ENCODE measurements at regions not wholly inside any gene's neighbourhood (a gene's known extent, or its start where the extent isn't known, plus 50 kb on each side); places are given as distances from the start of the nearest gene placed in this dataset.

- H2AFZ ChIP-seq (ENCODE audit: low read depth, low read length) = no peak overlapping the region
- no peaks in the 10 kb centered on the region for H3K9me2 ChIP-seq (ENCODE audit: insufficient read depth, low read length)
- H4K20me1 ChIP-seq (ENCODE audit: insufficient read depth) = no peaks in the 10 kb centered on the region
- H3K4me2 ChIP-seq (ENCODE audit: low read length) = no peak overlapping the region
- no peaks in the 10 kb centered on the region for H3K79me2 ChIP-seq (replicated peaks; ENCODE audit: insufficient read depth, low read length)
- H3K36me3 ChIP-seq (ENCODE audit: insufficient read depth, low read length) = no peaks in the 10 kb centered on the region
- no peak overlapping the region for H3K9ac ChIP-seq (ENCODE audit: low read length)
- H3F3A ChIP-seq (ENCODE audit: insufficient read depth, low read length, poor library complexity, severe bottlenecking) = no peaks in the 10 kb centered on the region
- no peaks in the 10 kb centered on the region for H3K27me3 ChIP-seq (ENCODE audit: insufficient read depth, low read depth, low read length)
- no peak overlapping the region for H3K4me3 ChIP-seq (ENCODE audit: low read length)
- no peaks in the 10 kb centered on the region for H3K9me3 ChIP-seq (ENCODE audit: low read length)
- TF ChIP-seq POLR2AphosphoS5 (IDR thresholded peaks at IDR 0.05) (no peak), EZH2 (IDR thresholded peaks at IDR 0.05; ENCODE audit: borderline replicate concordance, insufficient read depth, low read length, poor library complexity, severe bottlenecking) (no peak), RAD21 (conservative IDR thresholded peaks at IDR 0.05) (no peak), SMC3 (conservative IDR thresholded peaks at IDR 0.05; ENCODE audit: poor library complexity) (no peak), MXI1 (conservative IDR thresholded peaks at IDR 0.05; ENCODE audit: poor library complexity, severe bottlenecking) (no peak), REST (IDR thresholded peaks at IDR 0.05; ENCODE audit: borderline replicate concordance) (no peak), EP300 (conservative IDR thresholded peaks at IDR 0.05; ENCODE audit: poor library complexity, severe bottlenecking) (no peak), TAF1 (IDR thresholded peaks at IDR 0.05; ENCODE audit: low read depth) (no peak)
- TF ChIP-seq, protein P1, sequence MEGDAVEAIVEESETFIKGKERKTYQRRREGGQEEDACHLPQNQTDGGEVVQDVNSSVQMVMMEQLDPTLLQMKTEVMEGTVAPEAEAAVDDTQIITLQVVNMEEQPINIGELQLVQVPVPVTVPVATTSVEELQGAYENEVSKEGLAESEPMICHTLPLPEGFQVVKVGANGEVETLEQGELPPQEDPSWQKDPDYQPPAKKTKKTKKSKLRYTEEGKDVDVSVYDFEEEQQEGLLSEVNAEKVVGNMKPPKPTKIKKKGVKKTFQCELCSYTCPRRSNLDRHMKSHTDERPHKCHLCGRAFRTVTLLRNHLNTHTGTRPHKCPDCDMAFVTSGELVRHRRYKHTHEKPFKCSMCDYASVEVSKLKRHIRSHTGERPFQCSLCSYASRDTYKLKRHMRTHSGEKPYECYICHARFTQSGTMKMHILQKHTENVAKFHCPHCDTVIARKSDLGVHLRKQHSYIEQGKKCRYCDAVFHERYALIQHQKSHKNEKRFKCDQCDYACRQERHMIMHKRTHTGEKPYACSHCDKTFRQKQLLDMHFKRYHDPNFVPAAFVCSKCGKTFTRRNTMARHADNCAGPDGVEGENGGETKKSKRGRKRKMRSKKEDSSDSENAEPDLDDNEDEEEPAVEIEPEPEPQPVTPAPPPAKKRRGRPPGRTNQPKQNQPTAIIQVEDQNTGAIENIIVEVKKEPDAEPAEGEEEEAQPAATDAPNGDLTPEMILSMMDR (IDR thresholded peaks at IDR 0.05; ENCODE audit: poor library complexity, severe bottlenecking) = no peak
- H3K27ac ChIP-seq (ENCODE audit: low read length) = no peak overlapping the region
Measured at GRCh38 chr7:26492816-26493215, 201.2 kb downstream of the SNX10 start.

GRCh38 chr7:26493737-26494428 is 202.2 kb downstream of the SNX10 start:
- no peaks in the 10 kb centered on the region for H3K36me3 ChIP-seq (ENCODE audit: insufficient read depth, low read length)
- H2AFZ ChIP-seq (ENCODE audit: low read depth, low read length) = no peak overlapping the region
- no peak overlapping the region for H3K4me2 ChIP-seq (ENCODE audit: low read length)
- no peaks in the 10 kb centered on the region for H3K9me3 ChIP-seq (ENCODE audit: low read length)
- no peak for TF ChIP-seq MXI1 (conservative IDR thresholded peaks at IDR 0.05; ENCODE audit: poor library complexity, severe bottlenecking)
- TF ChIP-seq TAF1 (IDR thresholded peaks at IDR 0.05; ENCODE audit: low read depth) = no peak
- TF ChIP-seq EZH2 (IDR thresholded peaks at IDR 0.05; ENCODE audit: borderline replicate concordance, insufficient read depth, low read length, poor library complexity, severe bottlenecking) = no peak
- no peak for TF ChIP-seq EP300 (conservative IDR thresholded peaks at IDR 0.05; ENCODE audit: poor library complexity, severe bottlenecking)
- TF ChIP-seq RAD21 (conservative IDR thresholded peaks at IDR 0.05) = no peak
- no peak for TF ChIP-seq REST (IDR thresholded peaks at IDR 0.05; ENCODE audit: borderline replicate concordance)
- TF ChIP-seq POLR2AphosphoS5 (IDR thresholded peaks at IDR 0.05) = no peak
- TF ChIP-seq, protein P1 (IDR thresholded peaks at IDR 0.05; ENCODE audit: poor library complexity, severe bottlenecking) = no peak
- no peak for TF ChIP-seq SMC3 (conservative IDR thresholded peaks at IDR 0.05; ENCODE audit: poor library complexity)
- no peak overlapping the region for H3K4me3 ChIP-seq (ENCODE audit: low read length)
- H3K9ac ChIP-seq (ENCODE audit: low read length) = no peak overlapping the region
- H3K27ac ChIP-seq (ENCODE audit: low read length) = no peak overlapping the region
- H3K27me3 ChIP-seq (ENCODE audit: insufficient read depth, low read depth, low read length) = no peaks in the 10 kb centered on the region
- H3K79me2 ChIP-seq (replicated peaks; ENCODE audit: insufficient read depth, low read length) = no peaks in the 10 kb centered on the region
- H3F3A ChIP-seq (ENCODE audit: insufficient read depth, low read length, poor library complexity, severe bottlenecking) = no peaks in the 10 kb centered on the region
- no peaks in the 10 kb centered on the region for H4K20me1 ChIP-seq (ENCODE audit: insufficient read depth)
- no peaks in the 10 kb centered on the region for H3K9me2 ChIP-seq (ENCODE audit: insufficient read depth, low read length)

Data from neural cell (in vitro differentiated cells).